IPS DF 6.9 (cell line): ENCODE measurements at regions not wholly inside any gene's neighbourhood (a gene's known extent, or its start where the extent isn't known, plus 50 kb on each side); places are given as distances from the start of the nearest gene placed in this dataset.

Experiments
- DNase-seq: peaks from one replicate; pipeline ENCODE4 v3.0.0-alpha.2; 2013; ENCODE audit warnings: low read depth, low spot score
- H3K27ac ChIP-seq: one replicate; pipeline ENCODE4 v1.5.1; 2013; ENCODE audit warnings: low read length, control low read depth
- H3K27me3 ChIP-seq: 2 replicates; pipeline ENCODE4 v1.6.1; 2013; ENCODE audit warnings: mild to moderate bottlenecking, low read length; ENCODE audit not compliant: control insufficient read depth, insufficient read depth
- H3K36me3 ChIP-seq: 2 replicates; pipeline ENCODE4 v1.6.1; 2013; ENCODE audit warnings: low read length; ENCODE audit not compliant: control insufficient read depth, insufficient read depth
- H3K4me1 ChIP-seq: 2 replicates; pipeline ENCODE4 v1.6.1; 2013; ENCODE audit warnings: low read length; ENCODE audit not compliant: control insufficient read depth, insufficient read depth
- H3K4me3 ChIP-seq: 2 replicates; pipeline ENCODE4 v1.5.1; 2013; ENCODE audit warnings: mild to moderate bottlenecking, low read length
- H3K9me3 ChIP-seq: 2 replicates; pipeline ENCODE4 v1.6.1; 2013; ENCODE audit warnings: low read length, inconsistent platforms; ENCODE audit not compliant: control insufficient read depth, insufficient read depth
- WGBS: extraction: QIAGEN DNeasy Blood & Tissue Kit; methylation state at CpG from one replicate; pipeline ENCODE4 v1.1.7; 2013; ENCODE audit warnings: mixed read lengths, missing lambda C conversion rate; ENCODE audit not compliant: insufficient read length, insufficient coverage; 5-methylcytosine and 5-hydroxymethylcytosine counted together

DNA sequence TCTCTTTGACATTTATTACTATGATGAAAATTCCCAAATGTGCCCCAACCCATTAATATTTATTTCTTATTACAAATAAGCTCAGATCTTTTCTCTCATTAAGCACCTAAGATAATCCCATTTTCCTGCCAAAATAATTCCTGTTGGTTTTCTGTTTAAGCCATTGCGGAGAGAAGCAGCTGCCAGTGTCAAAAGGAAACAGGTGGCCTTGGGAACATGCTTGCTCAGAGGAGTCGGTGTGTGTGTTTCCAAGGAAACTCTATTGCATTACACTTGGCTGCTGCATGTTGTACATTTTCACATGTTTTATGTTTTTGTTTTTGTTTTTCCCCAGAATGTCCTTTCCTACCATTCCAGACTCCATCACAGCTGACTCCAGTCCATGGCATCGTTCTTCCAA, 56.4 kb downstream of the CD24 start:
- Histone ChIP-seq H3K27ac (no peak overlapping the region), H3K27me3 (no peaks in the 10 kb centered on the region), H3K4me1 (no peaks in the 10 kb centered on the region), H3K36me3 (no peaks in the 10 kb centered on the region), H3K9me3 (no peaks in the 10 kb centered on the region), H3K4me3 (no peak overlapping the region)
- DNase-seq = no peak
- no CpG with 5 or more reads among the region's 3 CpGs for WGBS

- Histone ChIP-seq H3K4me1 (peaks cover 1% of the 10 kb centered on the region; the same call in 1 of the 2 replicates), H3K9me3 (no peaks in the 10 kb centered on the region), H3K36me3 (no peaks in the 10 kb centered on the region), H3K4me3 (no peak overlapping the region), H3K27me3 (no peaks in the 10 kb centered on the region), H3K27ac (no peak overlapping the region)
- WGBS = no CpG with 5 or more reads among the region's 2 CpGs
- DNase-seq = no peak
These were observed 57.6 kb downstream of the CD24 start for GRCh38 chr6:106916891-106917290.

DNA sequence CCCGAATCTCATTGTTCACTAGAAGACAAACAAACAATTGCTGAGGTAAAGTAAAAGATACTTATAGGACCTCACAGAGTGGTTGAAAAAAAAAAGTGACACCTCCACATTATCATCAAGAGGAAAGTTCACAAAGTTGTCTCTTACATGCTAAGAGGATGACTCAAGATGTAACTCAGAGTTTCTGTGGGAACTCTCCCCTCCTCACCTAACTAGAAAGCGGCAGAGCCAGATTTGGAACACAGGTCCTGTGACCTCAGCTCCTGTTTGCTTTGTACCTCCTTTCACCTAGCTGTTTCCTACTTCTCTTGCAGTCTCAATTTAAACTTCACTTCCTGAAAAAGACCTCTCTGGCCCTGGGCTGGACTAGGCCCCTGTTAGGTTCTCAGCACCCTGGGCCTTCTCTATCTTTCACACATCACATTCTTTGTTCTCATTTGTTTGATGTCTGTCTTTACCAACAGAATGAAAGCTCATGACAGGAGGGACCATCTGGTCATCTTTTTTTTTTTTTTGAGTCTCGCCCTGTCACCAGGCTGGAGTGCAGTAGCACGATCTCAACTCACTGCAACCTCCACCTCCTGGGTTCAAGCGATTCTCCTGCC, 60.8 kb downstream of the CD24 start:
- no peaks in the 10 kb centered on the region for H3K36me3 ChIP-seq
- WGBS = no CpG with 5 or more reads among the region's 5 CpGs
- H3K4me3 ChIP-seq = no peak overlapping the region
- DNase-seq = no peak
- peaks cover 3% of the 10 kb centered on the region; the same call in 1 of the 2 replicates for H3K4me1 ChIP-seq
- no peak overlapping the region for H3K27ac ChIP-seq
- H3K27me3 ChIP-seq = no peaks in the 10 kb centered on the region
- H3K9me3 ChIP-seq = no peaks in the 10 kb centered on the region

GRCh38 chr6:106913111-106913510, 61.4 kb downstream of the CD24 start:
- Histone ChIP-seq H3K36me3 (no peaks in the 10 kb centered on the region), H3K27ac (no peak overlapping the region), H3K9me3 (no peaks in the 10 kb centered on the region), H3K4me1 (peaks cover 3% of the 10 kb centered on the region; the same call in 1 of the 2 replicates), H3K4me3 (no peak overlapping the region), H3K27me3 (no peaks in the 10 kb centered on the region)
- DNase-seq = no peak

DNA sequence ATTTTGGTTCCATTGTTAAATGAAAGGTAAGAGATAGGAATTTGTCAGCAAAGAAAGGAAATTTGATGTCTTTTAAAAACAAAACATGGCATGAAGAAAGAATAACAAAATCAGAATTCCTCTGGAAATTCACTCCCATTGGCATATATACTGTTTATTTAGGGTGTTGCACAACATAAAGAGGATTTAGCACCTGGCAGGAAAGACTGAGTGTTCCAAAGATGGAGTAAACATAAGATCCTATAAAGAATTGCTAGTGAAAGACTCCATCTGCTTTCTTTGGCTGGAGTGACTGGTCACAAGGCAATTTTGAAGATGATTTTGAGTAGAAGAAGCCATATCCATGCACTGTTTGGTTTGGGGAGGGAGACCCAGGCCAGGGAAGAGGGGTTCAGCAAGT, 62.4 kb downstream of the CD24 start:
- H3K36me3 ChIP-seq = no peaks in the 10 kb centered on the region
- H3K4me1 ChIP-seq = peaks cover 3% of the 10 kb centered on the region; the same call in 1 of the 2 replicates
- no peak overlapping the region for H3K27ac ChIP-seq
- no peak for DNase-seq
- H3K9me3 ChIP-seq = no peaks in the 10 kb centered on the region
- H3K27me3 ChIP-seq = no peaks in the 10 kb centered on the region
- H3K4me3 ChIP-seq = no peak overlapping the region

DNA sequence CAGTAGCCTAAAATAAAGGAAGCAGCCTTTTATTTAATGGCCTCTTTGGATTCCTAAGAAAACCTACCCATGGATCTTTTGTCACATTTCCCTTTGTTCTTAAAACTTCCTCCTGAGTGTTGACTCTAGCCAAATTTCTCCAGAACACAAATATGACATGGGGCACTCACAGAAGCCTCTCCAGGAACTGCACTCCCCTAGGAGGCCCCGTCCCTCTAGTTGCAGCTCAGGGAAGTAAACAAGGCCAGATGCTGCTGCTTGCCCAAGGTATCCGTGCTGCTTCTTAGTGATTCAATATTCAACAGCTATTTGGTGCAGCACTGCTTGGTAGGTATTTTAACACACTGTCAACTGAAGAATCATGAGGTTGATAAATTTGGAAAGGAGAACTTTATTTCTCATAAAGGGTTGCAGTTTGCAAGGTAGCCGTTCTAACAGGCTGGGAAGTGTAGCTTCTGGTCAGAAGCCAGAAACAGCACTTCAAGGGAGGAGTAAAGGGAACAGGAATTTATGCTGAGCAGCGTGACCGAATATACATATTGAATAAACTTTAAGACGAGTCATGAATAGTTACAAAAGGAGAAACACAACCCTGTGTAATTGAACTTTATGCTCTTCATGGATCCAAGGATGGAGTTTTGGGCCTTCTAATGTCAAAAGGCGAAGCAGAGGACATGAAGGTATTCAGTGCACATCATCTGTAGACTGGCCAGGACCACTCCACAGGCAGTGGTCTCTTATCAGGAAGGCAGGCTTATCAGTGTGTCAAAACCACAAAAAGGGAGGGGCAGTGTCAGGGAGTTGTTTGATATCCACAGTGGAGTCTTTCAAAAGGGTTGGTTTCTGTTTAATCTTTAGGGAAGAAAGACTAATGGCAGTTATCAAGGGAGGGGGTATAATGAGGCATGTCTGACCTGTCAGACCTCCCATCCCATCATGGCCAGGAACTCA, 63.3 kb downstream of the CD24 start:
- Histone ChIP-seq H3K27me3 (no peaks in the 10 kb centered on the region), H3K4me3 (no peak overlapping the region), H3K9me3 (no peaks in the 10 kb centered on the region), H3K4me1 (peaks cover 3% of the 10 kb centered on the region; the same call in 1 of the 2 replicates), H3K27ac (no peak overlapping the region), H3K36me3 (no peaks in the 10 kb centered on the region)
- WGBS = no CpG with 5 or more reads among the region's 7 CpGs
- no peak for DNase-seq

GRCh38 chr6:106908386-106908840, 66.1 kb downstream of the CD24 start:
- WGBS = no CpG with 5 or more reads among the region's 3 CpGs
- Histone ChIP-seq H3K4me3 (no peak overlapping the region), H3K36me3 (no peaks in the 10 kb centered on the region), H3K27ac (no peak overlapping the region), H3K9me3 (no peaks in the 10 kb centered on the region; the same call in 1 of the 2 replicates), H3K4me1 (peaks cover 3% of the 10 kb centered on the region; the same call in 1 of the 2 replicates), H3K27me3 (no peaks in the 10 kb centered on the region)
- no peak for DNase-seq

- WGBS = no CpG with 5 or more reads among the region's 1 CpG
These were observed 66.8 kb downstream of the CD24 start for GRCh38 chr6:106907754-106908153.

GRCh38 chr6:106906232-106906631, 68.3 kb downstream of the CD24 start:
- no peak overlapping the region for H3K4me3 ChIP-seq
- no CpG with 5 or more reads among the region's 6 CpGs for WGBS

More at GRCh38 chr6:106907754-106908153, 66.8 kb downstream of the CD24 start:
- Histone ChIP-seq H3K27ac (no peak overlapping the region), H3K4me3 (no peak overlapping the region), H3K4me1 (peaks cover 3% of the 10 kb centered on the region; the same call in 1 of the 2 replicates), H3K27me3 (no peaks in the 10 kb centered on the region), H3K9me3 (no peaks in the 10 kb centered on the region; the same call in 1 of the 2 replicates), H3K36me3 (no peaks in the 10 kb centered on the region)
- DNase-seq = no peak

DNA sequence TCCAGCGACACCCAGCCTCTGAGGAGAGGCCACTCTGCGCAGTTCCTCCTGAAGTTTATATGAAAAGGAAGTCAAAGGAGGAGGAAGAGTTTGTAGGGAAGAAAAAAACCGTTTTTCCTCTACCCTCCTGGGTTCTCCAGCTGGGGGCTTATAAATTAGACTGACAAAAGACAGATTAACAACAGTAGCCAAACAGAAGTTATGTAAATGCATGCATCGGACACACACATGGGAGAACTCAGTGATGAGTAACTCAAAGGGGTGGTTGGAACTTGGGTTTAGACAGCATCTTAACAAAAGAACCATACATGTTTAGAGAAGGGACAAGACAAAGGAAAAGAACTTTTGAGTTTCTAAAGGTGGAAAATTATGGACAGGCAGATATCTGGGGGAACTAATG, 71.2 kb downstream of the CD24 start:
- no peaks in the 10 kb centered on the region for H3K27me3 ChIP-seq
- H3K4me3 ChIP-seq = no peak overlapping the region
- H3K27ac ChIP-seq = no peak overlapping the region
- no peaks in the 10 kb centered on the region for H3K4me1 ChIP-seq
- H3K9me3 ChIP-seq = peaks cover 5% of the 10 kb centered on the region; the same call in 1 of the 2 replicates
- H3K36me3 ChIP-seq = no peaks in the 10 kb centered on the region
- WGBS = no CpG with 5 or more reads among the region's 4 CpGs
- no peak for DNase-seq

More at GRCh38 chr6:106906232-106906631, 68.3 kb downstream of the CD24 start:
- H3K36me3 ChIP-seq = no peaks in the 10 kb centered on the region
- no peak overlapping the region for H3K27ac ChIP-seq
- DNase-seq = no peak
- H3K9me3 ChIP-seq = peaks cover 3% of the 10 kb centered on the region; the same call in 1 of the 2 replicates
- no peaks in the 10 kb centered on the region for H3K27me3 ChIP-seq
- 0 out of 2 replicates have a peak, but pooled peaks cover 1% of the 10 kb centered on the region for H3K4me1 ChIP-seq
